ENCODE measurements at regions not wholly inside any gene's neighbourhood (a gene's known extent, or its start where the extent isn't known, plus 50 kb on each side); places are given as distances from the start of the nearest gene placed in this dataset.
"Not testable (repeated sequence)": the region's sequence is repeated elsewhere in the genome, so short reads cannot be mapped to it uniquely, and the experiment has no call there.

GRCh38 chr7:26937939-26938623 lies 73.7 kb upstream of the SKAP2 start:
- H3K27ac ChIP-seq: no peak overlapping the region
- no peak for TF ChIP-seq CTCF (IDR thresholded peaks at IDR 0.05; ENCODE audit: low read depth, low read length)
- H3K36me3 ChIP-seq: no peaks in the 10 kb centered on the region
- peaks cover 3% of the 10 kb centered on the region for H3K27me3 ChIP-seq (ENCODE audit: insufficient read depth, low read depth, severe bottlenecking)
- DNase-seq: no peak
- H3K4me3 ChIP-seq (ENCODE audit: low read depth, low read length): no peak overlapping the region
- H3K9me3 ChIP-seq (ENCODE audit: severe bottlenecking): no peaks in the 10 kb centered on the region

GRCh38 chr7:26937306-26937705 lies 72.9 kb upstream of the SKAP2 start:
- H3K36me3 ChIP-seq: no peaks in the 10 kb centered on the region
- DNase-seq: no peak
- peaks cover 3% of the 10 kb centered on the region for H3K27me3 ChIP-seq (ENCODE audit: insufficient read depth, low read depth, severe bottlenecking)
- H3K9me3 ChIP-seq (ENCODE audit: severe bottlenecking): no peaks in the 10 kb centered on the region
- no peak overlapping the region for H3K27ac ChIP-seq
- H3K4me3 ChIP-seq (ENCODE audit: low read depth, low read length): no peak overlapping the region
- TF ChIP-seq CTCF (IDR thresholded peaks at IDR 0.05; ENCODE audit: low read depth, low read length): no peak

GRCh38 chr7:26932616-26933015 lies 68.2 kb upstream of the SKAP2 start:
- H3K4me3 ChIP-seq (ENCODE audit: low read depth, low read length); H3K36me3 ChIP-seq; H3K27me3 ChIP-seq (ENCODE audit: insufficient read depth, low read depth, severe bottlenecking); H3K27ac ChIP-seq; DNase-seq; H3K9me3 ChIP-seq (ENCODE audit: severe bottlenecking): not testable (repeated sequence)

GRCh38 chr7:26930845-26931244 lies 66.5 kb upstream of the SKAP2 start:
- no peak for TF ChIP-seq CTCF (IDR thresholded peaks at IDR 0.05; ENCODE audit: low read depth, low read length)

GRCh38 chr7:26930201-26930600 lies 65.8 kb upstream of the SKAP2 start:
- Histone ChIP-seq H3K4me3 (ENCODE audit: low read depth, low read length) (no peak overlapping the region), H3K27ac (no peak overlapping the region), H3K36me3 (no peaks in the 10 kb centered on the region), H3K27me3 (ENCODE audit: insufficient read depth, low read depth, severe bottlenecking) (peaks cover 6% of the 10 kb centered on the region), H3K9me3 (ENCODE audit: severe bottlenecking) (no peaks in the 10 kb centered on the region)
- TF ChIP-seq CTCF (IDR thresholded peaks at IDR 0.05; ENCODE audit: low read depth, low read length): no peak
- no peak for DNase-seq

More at GRCh38 chr7:26930845-26931244, 66.5 kb upstream of the SKAP2 start:
- H3K27ac ChIP-seq: no peak overlapping the region
- no peaks in the 10 kb centered on the region for H3K9me3 ChIP-seq (ENCODE audit: severe bottlenecking)
- peaks cover 6% of the 10 kb centered on the region for H3K27me3 ChIP-seq (ENCODE audit: insufficient read depth, low read depth, severe bottlenecking)
- DNase-seq: no peak
- no peak overlapping the region for H3K4me3 ChIP-seq (ENCODE audit: low read depth, low read length)
- H3K36me3 ChIP-seq: no peaks in the 10 kb centered on the region

- no peak overlapping the region for H3K4me3 ChIP-seq (ENCODE audit: low read depth, low read length)
- no peak for TF ChIP-seq CTCF (IDR thresholded peaks at IDR 0.05; ENCODE audit: low read depth, low read length)
- no peak overlapping the region for H3K27ac ChIP-seq
- peaks cover 8% of the 10 kb centered on the region for H3K27me3 ChIP-seq (ENCODE audit: insufficient read depth, low read depth, severe bottlenecking)
- no peak for DNase-seq
- no peaks in the 10 kb centered on the region for H3K36me3 ChIP-seq
- H3K9me3 ChIP-seq (ENCODE audit: severe bottlenecking): no peaks in the 10 kb centered on the region
Observed at GRCh38 chr7:26928703-26929347, 64.4 kb upstream of the SKAP2 start.
